ENCODE measurements at regions not wholly inside any gene's neighbourhood (a gene's known extent, or its start where the extent isn't known, plus 50 kb on each side); places are given as distances from the start of the nearest gene placed in this dataset.

DNA sequence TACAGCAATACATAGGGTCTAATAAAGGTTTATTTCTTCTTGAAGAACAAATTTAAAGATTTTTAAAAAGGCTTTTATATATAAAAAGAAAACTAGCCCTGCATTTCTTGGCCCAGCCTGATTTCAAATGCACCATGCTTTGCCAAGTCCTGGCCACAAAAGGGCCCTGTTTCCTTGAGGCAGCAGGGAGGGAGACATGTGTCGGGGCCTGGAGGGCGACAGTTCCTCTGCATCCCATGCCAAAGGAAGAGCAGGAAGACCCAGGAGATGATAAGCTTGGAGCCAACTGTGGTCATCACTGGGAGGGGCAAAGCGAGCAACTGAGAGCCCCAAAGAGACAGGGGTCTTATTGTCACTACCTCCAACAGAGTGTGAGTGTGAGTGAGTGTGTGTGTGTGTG is 571.5 kb upstream of the PSMD7 start:
- H3K27me3 ChIP-seq (ENCODE audit: control insufficient read depth, insufficient read depth, low read length): no peaks in the 10 kb centered on the region
- no peak overlapping the region for H3K4me3 ChIP-seq (ENCODE audit: low read depth, low read length)
- no peaks in the 10 kb centered on the region for H3K79me2 ChIP-seq
- H3K27ac ChIP-seq: no peak overlapping the region
- H3K9ac ChIP-seq: no peak overlapping the region
- TF ChIP-seq, protein P1, sequence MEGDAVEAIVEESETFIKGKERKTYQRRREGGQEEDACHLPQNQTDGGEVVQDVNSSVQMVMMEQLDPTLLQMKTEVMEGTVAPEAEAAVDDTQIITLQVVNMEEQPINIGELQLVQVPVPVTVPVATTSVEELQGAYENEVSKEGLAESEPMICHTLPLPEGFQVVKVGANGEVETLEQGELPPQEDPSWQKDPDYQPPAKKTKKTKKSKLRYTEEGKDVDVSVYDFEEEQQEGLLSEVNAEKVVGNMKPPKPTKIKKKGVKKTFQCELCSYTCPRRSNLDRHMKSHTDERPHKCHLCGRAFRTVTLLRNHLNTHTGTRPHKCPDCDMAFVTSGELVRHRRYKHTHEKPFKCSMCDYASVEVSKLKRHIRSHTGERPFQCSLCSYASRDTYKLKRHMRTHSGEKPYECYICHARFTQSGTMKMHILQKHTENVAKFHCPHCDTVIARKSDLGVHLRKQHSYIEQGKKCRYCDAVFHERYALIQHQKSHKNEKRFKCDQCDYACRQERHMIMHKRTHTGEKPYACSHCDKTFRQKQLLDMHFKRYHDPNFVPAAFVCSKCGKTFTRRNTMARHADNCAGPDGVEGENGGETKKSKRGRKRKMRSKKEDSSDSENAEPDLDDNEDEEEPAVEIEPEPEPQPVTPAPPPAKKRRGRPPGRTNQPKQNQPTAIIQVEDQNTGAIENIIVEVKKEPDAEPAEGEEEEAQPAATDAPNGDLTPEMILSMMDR (IDR thresholded peaks at IDR 0.05): no peak
- no peak overlapping the region for H3K4me2 ChIP-seq (ENCODE audit: low read length)
- H3K9me3 ChIP-seq (ENCODE audit: control insufficient read depth, low read length): no peaks in the 10 kb centered on the region
- no peaks in the 10 kb centered on the region for H3K36me3 ChIP-seq (ENCODE audit: control insufficient read depth, insufficient read depth, low read length)
- H2AFZ ChIP-seq: no peak overlapping the region
- no peaks in the 10 kb centered on the region for H3K4me1 ChIP-seq

DNA sequence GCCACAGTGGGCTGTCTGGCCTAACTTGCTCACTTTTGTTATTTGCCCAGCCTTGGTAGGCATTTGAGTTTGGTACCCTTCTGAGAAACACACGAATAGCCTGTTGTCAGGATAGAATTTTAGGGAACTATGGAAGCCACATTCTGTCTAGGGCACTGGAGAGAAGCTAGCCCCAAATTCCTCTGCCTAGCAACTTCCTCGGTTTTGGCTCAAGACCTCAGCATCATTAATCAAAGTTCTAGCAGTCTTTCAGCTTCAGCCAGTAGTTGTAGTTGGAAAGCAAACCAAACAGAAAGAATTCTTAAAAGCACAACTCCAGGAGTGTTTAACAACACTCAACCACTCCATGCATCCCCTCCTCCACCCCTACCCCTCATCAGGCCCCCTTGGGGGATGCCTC is 572.1 kb upstream of the PSMD7 start:
- Histone ChIP-seq H3K27ac (no peak overlapping the region), H3K27me3 (ENCODE audit: control insufficient read depth, insufficient read depth, low read length) (no peaks in the 10 kb centered on the region), H2AFZ (no peak overlapping the region), H3K36me3 (ENCODE audit: control insufficient read depth, insufficient read depth, low read length) (no peaks in the 10 kb centered on the region), H3K9me3 (ENCODE audit: control insufficient read depth, low read length) (no peaks in the 10 kb centered on the region), H3K4me2 (ENCODE audit: low read length) (no peak overlapping the region), H3K4me3 (ENCODE audit: low read depth, low read length) (no peak overlapping the region), H3K9ac (no peak overlapping the region), H3K79me2 (no peaks in the 10 kb centered on the region), H3K4me1 (no peaks in the 10 kb centered on the region)
- TF ChIP-seq, protein P1 (IDR thresholded peaks at IDR 0.05): no peak

DNA sequence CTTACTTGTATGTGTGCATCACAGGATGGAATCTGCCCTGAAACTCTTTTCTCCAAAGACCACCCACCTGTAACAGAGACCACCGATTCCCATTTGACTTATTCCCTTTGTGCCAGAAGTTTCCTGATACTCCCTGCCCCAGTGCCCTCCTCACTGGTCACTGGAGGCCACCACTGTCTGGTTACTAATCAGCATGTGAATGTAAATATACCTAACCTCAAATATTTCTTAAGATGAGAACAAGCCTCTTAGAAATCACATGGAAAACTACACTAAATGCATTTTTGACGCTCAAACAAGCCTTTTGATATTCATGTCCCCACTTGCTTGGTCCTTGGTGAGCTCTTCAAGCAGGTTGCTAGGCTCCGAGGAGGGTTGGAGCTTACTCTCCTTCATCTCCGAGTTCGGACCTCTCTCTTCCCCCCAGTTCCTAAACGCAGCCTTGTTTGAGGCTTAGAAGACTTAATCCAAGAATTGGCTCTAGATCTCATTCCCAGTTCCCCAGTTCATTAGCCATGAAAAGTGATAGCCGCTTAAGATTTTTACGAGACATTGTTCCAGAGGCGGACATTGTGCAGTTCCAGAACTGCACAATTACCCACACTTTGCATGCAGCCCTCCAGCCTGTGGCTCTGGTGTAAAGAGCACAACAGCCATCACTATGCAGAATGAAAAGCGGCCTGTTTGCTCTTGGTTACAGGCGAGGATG is 579.2 kb upstream of the PSMD7 start:
- no peak overlapping the region for H3K4me2 ChIP-seq (ENCODE audit: low read length)
- no peak overlapping the region for H3K4me3 ChIP-seq (ENCODE audit: low read depth, low read length)
- H3K9me3 ChIP-seq (ENCODE audit: control insufficient read depth, low read length): no peaks in the 10 kb centered on the region
- TF ChIP-seq, protein P1 (IDR thresholded peaks at IDR 0.05): no peak
- no peaks in the 10 kb centered on the region for H3K79me2 ChIP-seq
- H3K27me3 ChIP-seq (ENCODE audit: control insufficient read depth, insufficient read depth, low read length): no peaks in the 10 kb centered on the region
- no peak overlapping the region for H2AFZ ChIP-seq
- H3K9ac ChIP-seq: no peak overlapping the region
- no peaks in the 10 kb centered on the region for H3K36me3 ChIP-seq (ENCODE audit: control insufficient read depth, insufficient read depth, low read length)
- H3K27ac ChIP-seq: no peak overlapping the region
- no peaks in the 10 kb centered on the region for H3K4me1 ChIP-seq

- no peak overlapping the region for H3K4me3 ChIP-seq (ENCODE audit: low read depth, low read length)
- H2AFZ ChIP-seq: no peak overlapping the region
- no peaks in the 10 kb centered on the region for H3K36me3 ChIP-seq (ENCODE audit: control insufficient read depth, insufficient read depth, low read length)
- no peaks in the 10 kb centered on the region for H3K9me3 ChIP-seq (ENCODE audit: control insufficient read depth, low read length)
- no peak overlapping the region for H3K27ac ChIP-seq
- H3K4me1 ChIP-seq: no peaks in the 10 kb centered on the region
- no peak overlapping the region for H3K4me2 ChIP-seq (ENCODE audit: low read length)
- H3K27me3 ChIP-seq (ENCODE audit: control insufficient read depth, insufficient read depth, low read length): no peaks in the 10 kb centered on the region
- no peaks in the 10 kb centered on the region for H3K79me2 ChIP-seq
- TF ChIP-seq, protein P1 (IDR thresholded peaks at IDR 0.05): no peak
- H3K9ac ChIP-seq: no peak overlapping the region
Measured at GRCh38 chr16:73714976-73715375, 581.6 kb upstream of the PSMD7 start.
